ENCODE measurements at regions not wholly inside any gene's neighbourhood (a gene's known extent, or its start where the extent isn't known, plus 50 kb on each side); places are given as distances from the start of the nearest gene placed in this dataset.
"Not testable (repeated sequence)": the region's sequence is repeated elsewhere in the genome, so short reads cannot be mapped to it uniquely, and the experiment has no call there.

DNA sequence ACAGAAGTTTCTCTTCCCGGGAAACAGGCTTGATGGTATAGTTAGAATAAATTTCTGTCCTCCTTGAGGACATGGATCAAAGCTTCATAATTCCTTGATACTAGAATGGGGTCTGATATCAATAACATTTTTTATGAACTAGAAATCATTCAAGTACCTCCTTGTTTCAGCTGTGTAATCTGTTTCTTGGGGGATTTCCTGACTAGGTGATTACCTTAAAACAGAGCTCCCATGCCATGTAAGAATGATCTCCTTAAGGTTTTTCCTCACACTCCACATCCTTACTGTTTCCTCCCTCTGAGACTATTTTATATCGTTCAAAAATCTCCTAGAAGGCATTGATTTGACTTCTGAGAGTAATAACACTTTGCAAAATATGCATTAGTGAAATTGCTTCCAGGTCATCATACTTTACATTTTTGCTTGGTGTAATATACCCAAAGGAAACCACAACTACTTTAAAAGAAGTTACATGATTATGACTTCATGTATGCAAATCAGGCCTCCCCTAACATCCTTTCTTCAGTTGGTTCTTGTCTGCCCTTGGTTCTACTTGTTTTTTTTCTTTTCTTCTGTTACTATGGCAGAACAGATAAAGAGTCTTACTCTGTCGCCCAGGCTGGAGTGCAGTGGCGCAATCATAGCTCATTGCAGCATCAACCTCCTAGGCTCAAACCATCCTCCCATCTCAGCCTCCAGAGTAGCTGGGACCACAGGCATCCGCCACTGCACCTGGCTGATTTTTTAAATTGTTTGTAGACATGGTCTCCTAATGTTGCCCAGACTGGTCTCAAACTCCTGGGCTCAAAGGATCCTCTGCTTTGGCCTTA is 388.8 kb downstream of the ZFHX3 start:
- peak; percentile 77 for FAIRE-seq
- no peak for DNase-seq (ENCODE audit: insufficient read length, low spot score)

DNA sequence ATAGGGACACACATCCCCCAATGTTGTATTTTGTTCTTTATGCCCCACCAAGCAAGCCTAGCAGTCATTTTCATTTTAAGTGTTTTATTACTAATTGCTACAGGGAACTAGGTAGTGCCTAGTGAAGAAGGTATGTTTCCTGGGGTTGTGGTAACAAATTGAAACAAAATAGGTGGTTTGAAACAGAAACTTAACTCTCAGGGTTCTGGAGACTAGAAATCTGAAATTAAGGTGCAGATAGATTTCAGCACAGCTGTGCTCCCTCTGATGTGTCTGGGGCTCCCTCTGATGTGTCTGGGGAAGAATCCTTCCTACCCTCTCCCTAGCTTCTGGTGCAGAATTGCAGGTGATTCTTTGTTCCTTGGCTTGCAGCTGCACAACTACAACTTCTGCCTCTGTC is 390.1 kb downstream of the ZFHX3 start:
- DNase-seq (ENCODE audit: insufficient read length, low spot score) (peak; percentile 12), FAIRE-seq (peak; percentile 98)

DNA sequence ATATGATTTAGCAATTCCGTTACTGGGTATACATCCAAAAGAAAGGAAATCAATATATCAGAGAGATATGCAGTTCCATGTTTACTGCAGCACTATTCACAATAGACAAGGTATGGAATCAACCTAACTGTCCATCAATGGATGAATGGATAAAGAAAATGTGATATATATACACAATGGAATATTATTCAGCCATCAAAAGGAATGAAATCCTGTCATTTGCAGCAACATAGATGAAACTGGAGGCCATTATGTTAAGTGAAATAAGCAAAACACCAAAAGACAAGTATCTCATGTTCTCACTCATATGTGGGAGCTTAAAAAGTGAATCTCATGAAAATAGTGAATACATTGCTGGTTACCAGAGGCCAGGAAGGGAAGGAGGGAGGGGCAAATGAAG is 390.8 kb downstream of the ZFHX3 start:
- FAIRE-seq = no peak
- DNase-seq (ENCODE audit: insufficient read length, low spot score) = no peak

DNA sequence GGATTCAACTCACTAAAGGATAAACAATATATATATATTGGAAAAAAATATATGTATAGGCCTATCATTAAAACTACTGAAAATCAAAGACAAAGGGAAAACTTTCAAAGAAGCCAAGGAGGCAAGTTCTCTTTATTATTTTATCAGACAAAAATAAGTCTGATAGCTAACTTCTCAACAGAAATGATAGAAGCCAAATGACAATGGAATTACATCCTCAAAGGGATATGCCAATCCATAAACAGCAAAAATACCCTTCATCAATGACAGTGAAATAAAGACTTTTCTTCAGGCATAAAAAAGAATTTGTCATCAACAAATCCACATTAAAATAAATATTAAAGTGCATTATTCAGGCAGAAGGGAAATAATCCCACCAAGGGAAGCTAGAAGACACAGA is 393.4 kb downstream of the ZFHX3 start:
- FAIRE-seq (no peak), DNase-seq (ENCODE audit: insufficient read length, low spot score) (no peak)

DNA sequence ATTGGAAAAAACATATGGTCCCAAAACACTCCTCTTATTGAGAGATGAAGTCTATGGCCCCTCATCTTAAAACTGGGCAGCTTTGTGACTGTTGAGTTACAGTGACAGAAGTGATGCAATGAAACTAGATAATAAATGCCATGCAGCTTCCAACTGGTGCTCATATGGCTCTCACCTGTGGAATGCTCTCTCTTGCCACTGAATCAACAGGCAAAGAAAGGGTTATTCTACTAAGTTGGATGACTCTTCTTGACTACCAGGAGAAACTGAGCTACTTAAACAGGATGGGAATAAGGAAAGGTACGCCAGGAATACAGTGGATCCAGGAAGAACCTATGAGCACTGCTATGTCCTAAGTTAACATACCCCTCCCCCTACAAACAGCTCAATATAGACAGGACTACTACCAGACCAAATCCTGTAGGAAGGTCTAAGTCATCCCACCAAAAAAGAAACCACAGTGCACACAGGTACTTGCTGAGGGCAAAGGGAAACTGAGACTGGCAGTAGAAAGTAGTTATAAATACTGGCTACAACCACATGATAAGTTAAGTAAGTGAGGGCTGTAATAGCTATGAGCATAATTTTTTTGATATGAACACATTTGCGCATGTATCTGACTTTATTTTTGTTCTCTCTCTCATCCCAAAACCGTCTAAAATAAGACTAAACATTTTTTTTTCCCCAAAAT is 398.5 kb downstream of the ZFHX3 start:
- DNase-seq (ENCODE audit: insufficient read length, low spot score) (no peak), FAIRE-seq (peak; percentile 88)

DNA sequence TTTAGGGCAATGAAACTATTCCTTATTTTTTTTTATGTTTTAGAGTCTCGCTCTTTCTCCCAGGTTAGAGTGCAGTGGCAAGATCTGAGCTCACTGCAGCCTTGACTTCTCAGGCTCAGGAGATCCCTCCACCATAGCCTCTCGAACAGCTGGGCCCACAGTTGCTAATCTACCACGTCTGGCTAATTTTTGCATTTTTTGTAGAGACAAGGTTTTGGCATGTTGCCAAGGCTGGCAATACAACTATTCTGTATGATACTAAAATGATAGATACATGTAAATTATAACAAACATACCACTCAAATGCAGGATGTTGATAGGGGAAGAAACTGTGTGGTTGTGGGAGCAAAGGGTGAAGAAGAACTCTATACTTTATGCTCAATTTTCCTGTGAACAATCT is 401.3 kb downstream of the ZFHX3 start:
- no peak for FAIRE-seq
- no peak for DNase-seq (ENCODE audit: insufficient read length, low spot score)

DNA sequence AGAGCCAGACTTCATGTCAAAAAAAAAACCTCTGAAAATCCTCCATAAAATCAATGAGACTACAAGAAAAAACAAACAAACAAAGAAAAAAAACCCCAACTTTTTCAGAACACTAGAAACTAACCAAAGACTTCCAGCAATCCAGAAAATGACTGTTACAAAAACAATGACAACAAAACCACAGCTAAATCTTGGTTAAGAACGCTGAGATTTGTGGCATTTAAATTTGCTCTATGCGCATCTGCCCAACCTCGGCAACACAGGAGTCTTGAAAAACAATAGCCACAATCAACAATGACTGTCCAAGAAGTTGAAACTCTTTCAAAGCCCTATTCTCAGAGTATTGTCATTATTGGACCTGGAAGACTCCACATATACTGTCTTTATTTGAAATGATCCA is 402.4 kb downstream of the ZFHX3 start:
- FAIRE-seq = no peak
- DNase-seq (ENCODE audit: insufficient read length, low spot score) = no peak

DNA sequence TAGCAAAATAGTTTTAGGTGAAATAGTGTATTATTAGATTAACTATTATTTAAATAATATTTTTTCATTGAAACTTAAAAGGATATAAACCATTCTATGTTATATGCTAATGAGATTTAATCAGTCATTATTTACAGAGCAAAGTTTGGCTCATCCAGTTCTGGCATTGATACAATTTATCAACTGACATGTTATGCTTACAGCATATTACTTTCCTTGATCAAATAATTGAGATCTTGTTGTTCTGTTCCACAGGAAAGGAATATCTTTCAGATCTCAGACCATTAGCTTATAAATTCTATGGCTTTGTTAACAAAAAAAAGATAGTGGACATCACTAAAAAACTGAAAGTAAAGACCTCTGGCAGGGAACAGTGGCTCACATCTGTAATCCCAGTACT is 403.0 kb downstream of the ZFHX3 start:
- no peak for FAIRE-seq
- no peak for DNase-seq (ENCODE audit: insufficient read length, low spot score)

DNA sequence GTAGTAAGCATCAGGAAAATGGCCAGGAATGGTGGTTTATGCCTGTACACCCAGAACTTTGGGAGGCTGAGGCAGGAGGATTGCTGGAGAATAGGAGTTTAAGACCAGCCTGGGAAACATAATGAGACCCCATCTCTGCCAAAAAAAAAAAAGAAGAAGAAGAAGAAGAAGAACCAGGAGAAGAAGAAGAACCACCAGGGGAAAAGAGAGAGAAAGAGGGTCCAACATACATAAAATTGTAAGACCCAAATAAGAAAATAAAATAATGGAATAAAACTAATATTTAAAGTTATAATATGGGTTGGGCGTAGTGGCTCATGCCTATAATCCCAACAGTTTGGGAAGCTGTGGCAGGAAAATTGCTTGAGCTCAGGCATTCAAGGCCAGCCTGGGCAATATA is 408.4 kb downstream of the ZFHX3 start:
- no peak for DNase-seq (ENCODE audit: insufficient read length, low spot score)
- no peak for FAIRE-seq

DNA sequence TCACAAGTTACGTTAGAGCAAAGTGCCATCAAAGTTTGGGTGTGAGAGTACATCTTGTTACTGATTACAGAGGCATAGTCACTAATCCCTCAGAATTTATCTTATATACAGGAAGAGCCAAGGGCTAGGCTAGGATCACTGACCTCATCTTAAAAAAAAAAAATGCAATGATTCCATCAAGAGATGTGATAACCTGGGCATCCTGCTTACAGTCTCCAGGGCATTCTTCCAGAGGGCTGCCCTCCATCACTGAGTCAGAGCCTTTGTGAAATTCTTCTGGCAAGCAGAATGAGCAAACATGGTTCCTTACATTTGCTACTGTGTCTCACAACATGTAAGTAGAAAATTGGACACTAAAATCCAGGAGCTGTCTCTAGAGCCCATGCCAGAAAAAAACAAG is 410.6 kb downstream of the ZFHX3 start:
- DNase-seq (ENCODE audit: insufficient read length, low spot score) = no peak

DNA sequence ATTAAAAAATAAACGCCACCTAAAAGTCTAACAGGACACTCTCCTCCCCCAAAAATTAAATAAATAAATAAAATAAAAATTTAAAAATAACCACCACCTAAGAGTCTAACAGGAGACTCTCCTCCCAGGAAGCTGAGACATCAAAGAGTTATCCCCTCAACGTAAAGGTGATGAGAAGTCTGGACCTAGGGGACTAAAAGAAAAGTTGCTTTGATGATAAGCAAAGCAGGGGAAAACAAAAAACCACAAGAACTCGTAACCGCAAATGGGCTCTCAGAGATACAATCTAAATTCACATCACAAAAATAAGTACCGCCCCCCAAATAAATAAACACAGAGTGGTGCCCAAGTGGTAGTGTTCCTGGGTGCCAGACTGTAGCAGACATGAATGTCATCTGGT is 412.2 kb downstream of the ZFHX3 start:
- DNase-seq (ENCODE audit: insufficient read length, low spot score) (no peak), FAIRE-seq (no peak)

More for the DNA sequence above, 410.6 kb downstream of the ZFHX3 start:
- FAIRE-seq = no peak

DNA sequence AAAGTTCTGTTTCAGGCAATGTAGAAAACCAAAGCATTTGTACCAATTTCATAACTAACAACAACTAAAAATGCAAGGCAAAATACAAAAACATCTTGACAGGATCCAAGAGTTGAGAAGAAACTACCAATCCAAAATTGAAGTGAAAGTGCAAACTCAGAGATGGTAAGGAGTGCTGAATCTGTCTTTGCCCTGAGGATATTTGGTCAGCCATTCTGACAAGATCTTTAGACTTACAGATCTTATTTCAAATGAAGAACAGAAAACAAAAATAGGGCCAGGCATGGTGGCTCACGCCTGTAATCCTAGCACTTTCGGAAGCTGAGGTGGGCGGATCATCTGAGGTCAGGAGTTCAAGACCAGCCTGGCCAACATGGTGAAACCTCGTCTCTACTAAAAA is 412.8 kb downstream of the ZFHX3 start:
- DNase-seq (ENCODE audit: insufficient read length, low spot score) = no peak
- FAIRE-seq = peak; percentile 76

DNA sequence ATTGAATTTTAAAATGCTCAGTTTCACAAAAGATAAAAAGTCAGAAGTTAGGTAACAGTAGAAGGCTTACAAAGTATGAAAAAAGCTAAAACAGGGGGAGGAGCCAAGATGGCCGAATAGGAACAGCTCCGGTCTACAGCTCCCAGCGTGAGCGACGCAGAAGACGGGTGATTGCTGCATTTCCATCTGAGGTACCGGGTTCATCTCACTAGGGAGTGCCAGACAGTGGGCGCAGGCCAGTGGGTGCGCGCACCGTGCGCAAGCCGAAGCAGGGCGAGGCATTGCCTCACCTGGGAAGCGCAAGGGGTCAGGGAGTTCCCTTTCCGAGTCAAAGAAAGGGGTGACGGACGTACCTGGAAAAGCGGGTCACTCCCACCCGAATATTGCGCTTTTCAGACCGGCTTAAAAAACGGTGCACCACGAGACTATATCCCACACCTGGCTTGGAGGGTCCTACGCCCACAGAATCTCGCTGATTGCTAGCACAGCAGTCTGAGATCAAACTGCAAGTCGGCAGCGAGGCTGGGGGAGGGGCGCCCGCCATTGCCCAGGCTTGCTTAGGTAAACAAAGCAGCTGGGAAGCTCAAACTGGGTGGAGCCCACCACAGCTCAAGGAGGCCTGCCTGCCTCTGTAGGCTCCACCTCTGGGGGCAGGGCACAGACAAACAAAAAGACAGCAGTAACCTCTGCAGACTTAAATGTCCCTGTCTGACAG is 420.6 kb downstream of the ZFHX3 start:
- DNase-seq (ENCODE audit: insufficient read length, low spot score); FAIRE-seq: not testable (repeated sequence)

DNA sequence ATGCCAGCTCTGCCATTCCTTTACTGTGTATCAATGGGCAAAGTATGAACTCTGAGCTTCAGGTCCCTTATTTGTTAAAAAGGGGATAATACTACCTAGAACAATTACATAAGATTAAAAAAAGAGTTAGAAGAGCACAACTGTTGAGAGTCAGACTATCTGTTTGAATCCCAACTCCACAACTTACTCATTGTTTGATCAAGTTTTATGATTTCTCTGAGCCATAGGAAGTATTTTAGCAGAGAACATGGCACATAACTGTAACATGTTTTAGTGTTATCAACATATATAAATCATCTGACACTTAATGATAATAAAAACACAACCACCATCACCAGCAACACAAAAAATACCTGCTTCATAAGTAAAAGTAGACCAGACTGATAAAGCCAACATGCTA is 421.3 kb downstream of the ZFHX3 start:
- FAIRE-seq = no peak
- no peak for DNase-seq (ENCODE audit: insufficient read length, low spot score)

DNA sequence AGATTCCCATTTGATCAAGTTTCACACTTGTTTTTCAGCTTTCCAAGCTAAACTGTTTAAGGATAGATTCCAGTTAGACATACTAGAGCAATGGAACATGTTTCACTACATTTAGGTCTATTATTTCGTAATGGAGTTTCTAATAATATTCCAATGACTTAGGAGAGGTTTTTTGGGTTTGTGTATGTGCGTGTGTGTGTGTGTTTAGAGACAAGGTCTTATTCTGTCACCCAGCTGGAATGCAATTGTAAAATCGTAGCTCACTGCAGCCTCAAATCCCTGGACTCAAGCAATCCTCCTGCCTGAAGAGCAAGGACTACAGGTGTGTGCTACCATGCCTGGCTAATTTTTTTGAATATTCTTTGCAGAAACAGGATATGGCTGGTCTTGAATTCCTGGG is 426.3 kb downstream of the ZFHX3 start:
- FAIRE-seq = no peak
- DNase-seq (ENCODE audit: insufficient read length, low spot score) = no peak

DNA sequence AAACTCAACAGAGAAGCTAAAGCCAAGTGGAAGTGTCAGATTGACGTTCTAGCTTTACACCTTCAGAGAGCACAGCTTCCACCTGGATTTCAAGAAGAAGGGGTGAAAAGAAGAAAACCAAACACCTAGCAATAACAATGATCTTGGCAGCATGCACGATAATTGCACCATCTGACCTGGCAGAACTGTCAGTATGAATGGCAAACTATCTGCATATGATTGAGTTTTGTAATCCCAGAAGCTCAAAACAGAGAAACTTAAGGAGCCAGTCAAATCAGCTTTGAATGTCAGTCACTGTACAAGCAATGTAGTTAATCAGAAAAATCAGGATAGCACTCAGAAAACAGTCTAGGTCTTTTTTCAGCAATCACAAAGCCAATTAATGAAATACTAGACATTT is 427.1 kb downstream of the ZFHX3 start:
- no peak for DNase-seq (ENCODE audit: insufficient read length, low spot score)
- FAIRE-seq = no peak

DNA sequence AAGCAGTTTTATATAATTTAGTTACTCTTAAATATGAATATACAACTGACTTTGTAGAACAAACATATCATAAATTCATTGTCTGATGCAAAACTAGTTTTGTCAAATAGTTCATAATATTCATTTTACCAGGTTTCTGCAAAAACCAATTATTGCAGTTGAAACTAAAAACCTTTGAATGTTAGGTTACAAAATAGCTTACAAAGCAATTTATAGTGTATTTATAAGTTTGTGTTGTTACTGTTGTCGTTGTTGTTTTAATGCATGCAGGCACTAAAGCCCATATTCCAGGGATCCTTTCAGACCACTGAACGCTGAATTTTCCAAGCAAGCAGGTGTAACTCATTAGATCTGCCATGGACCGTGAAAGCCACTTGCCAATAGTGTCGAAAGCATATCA is 427.6 kb downstream of the ZFHX3 start:
- FAIRE-seq (no peak), DNase-seq (ENCODE audit: insufficient read length, low spot score) (no peak)

DNA sequence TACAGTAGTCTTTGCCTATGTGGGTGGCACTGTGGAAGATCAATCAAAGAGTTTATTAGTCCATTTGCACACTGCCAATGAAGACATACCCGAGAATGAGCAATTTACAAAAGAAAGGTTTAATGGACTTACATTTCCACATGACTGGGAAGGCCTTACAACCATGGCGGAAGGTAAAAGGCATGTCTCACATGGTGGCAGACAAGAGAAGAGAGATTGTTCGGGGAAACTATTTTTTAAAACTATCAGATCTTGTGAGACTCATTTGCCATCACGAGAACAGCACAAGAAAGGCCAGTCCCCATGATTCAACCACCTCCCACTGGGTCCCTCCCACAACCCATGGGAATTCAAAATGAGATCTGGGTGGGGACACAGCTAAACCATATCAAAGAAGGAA is 432.1 kb downstream of the ZFHX3 start:
- FAIRE-seq (no peak), DNase-seq (ENCODE audit: insufficient read length, low spot score) (no peak)

DNA sequence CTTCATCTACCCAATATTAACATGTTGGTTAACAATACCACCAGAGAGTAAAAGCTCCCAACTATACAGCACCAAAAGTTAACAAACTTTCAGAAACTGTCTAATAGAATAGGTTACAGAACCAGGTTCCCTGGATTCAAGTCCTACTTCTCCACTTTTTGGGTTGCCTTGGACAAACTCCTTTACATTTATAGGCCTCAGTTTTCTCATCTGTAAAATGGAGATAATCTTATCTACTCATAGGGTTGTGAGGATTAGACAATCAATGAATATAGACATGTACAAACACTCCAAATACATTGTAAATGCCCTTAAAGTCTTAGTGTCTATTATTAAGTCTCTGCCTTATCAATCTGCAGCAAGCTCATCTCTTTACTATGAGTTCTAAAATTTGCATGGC is 435.2 kb downstream of the ZFHX3 start:
- no peak for FAIRE-seq
- no peak for DNase-seq (ENCODE audit: insufficient read length, low spot score)

DNA sequence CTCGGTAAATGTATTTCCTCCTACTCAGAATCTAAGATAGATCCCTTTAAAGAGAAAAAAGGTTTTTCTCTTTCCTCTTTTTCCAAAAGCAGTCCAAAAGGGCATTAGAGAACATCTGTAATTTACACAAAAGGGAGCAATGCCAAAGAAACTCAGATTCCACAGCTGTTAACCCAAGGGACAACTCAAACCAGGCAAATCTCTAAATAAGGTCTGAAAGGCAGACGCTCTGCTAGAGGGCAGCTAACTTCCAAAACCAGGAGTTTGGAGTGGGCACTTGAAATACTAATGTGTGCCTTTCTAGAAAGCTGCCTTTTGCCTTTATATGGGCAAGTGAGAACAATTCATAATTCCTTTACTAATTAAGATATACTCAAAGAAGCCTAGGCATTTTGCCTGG is 435.7 kb downstream of the ZFHX3 start:
- DNase-seq (ENCODE audit: insufficient read length, low spot score) = no peak
- no peak for FAIRE-seq

DNA sequence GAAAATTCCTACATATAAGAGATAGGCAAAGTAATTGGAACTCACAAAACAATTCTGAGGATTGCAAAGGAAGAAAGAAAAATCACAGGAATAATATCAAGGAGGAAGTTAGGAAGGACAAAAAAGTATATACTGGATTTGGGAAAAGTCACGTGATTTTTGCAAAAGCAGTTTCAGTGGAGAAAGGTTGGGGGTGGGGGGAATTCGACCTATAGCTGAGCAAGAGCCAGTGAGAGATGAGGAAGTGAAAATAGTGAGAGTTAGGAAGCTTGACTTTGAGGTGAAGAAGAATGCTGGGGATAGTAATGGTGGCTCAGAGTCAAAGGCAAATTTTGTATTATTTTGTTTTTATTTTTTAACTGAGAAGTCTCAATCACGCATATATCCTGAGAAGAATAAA is 438.0 kb upstream of the PMFBP1 start:
- DNase-seq (ENCODE audit: insufficient read length, low spot score) (no peak), FAIRE-seq (no peak)

DNA sequence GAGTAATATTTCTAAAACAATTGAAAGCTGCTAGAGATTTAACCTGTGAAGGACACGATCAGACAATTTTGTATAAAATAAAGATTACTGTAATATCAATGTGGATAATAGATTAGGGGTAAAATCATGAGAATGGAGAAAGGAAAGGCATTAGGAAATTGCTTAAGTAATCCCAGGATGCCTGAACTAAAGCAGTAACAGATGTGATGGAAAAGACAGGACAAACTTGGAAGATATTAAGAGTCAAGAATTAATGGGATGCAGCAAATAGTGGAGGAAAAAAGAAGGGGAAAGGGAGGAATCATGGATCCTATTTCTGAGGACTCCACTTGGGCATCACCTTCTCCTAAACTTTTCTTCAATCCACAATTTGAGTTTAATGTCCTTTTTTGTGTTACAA is 437.1 kb upstream of the PMFBP1 start:
- FAIRE-seq (no peak), DNase-seq (ENCODE audit: insufficient read length, low spot score) (no peak)

Data from GM19239 (cell line).